Stimulated activated effector memory CD8-positive, alpha-beta T cell treated with anti-CD3 and anti-CD28 coated beads, Interleukin-12 subunit alpha, Interleukin-12 subunit beta, amount 100 ng/mL, for 72 hours (primary cell): ENCODE measurements at regions not wholly inside any gene's neighbourhood (a gene's known extent, or its start where the extent isn't known, plus 50 kb on each side); places are given as distances from the start of the nearest gene placed in this dataset.

Experiments
- ATAC-seq: fragments of 150-1000 bp; cut with Tn5 transposase; 2 replicates; pipeline ENCODE4 v1.10.0; 2021
- DNase-seq, 2 donors: peaks; one replicate each; pipeline ENCODE4 v3.0.0; 2021 to 2022; ENCODE audit warnings: low spot score in 2 of 2
- H3K27ac Mint-ChIP-seq: one replicate; pipeline ENCODE4 v1.8.0; 2022; ENCODE audit warnings: mild to moderate bottlenecking, mixed read lengths
- H3K36me3 Mint-ChIP-seq: one replicate; pipeline ENCODE4 v1.8.0; 2022; ENCODE audit warnings: mild to moderate bottlenecking, mixed read lengths
- H3K4me1 Mint-ChIP-seq: one replicate; pipeline ENCODE4 v1.8.0; 2022; ENCODE audit warnings: mixed read lengths
- H3K4me3 Mint-ChIP-seq: one replicate; pipeline ENCODE4 v1.8.0; 2022; ENCODE audit warnings: mild to moderate bottlenecking, mixed read lengths
- H3K9me3 Mint-ChIP-seq: one replicate; pipeline ENCODE4 v1.8.0; 2022; ENCODE audit warnings: mixed read lengths

DNA sequence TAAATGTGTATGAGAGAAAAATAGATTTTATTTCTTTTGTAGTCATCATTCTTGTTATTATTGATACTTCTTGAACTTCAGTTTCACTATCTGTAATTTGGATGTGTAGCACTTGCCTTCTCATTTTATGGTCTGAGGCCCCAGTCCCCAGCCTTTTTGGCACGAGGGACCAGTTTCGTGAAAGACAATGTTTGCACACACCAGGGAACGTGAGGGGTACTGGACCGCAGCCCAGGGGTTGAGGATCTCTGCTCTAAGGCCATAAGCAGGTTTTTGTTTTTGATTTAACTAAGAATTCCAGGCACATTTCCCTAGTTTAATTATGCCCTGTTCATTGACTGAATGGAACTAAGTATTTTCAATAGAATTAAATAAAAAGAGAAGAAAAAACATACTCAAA lies 261.5 kb downstream of the BMP2 start:
- Mint-ChIP-seq H3K4me3 (no peak overlapping the region), H3K9me3 (peaks cover 11% of the 10 kb centered on the region), H3K27ac (no peak overlapping the region), H3K36me3 (no peaks in the 10 kb centered on the region), H3K4me1 (no peaks in the 10 kb centered on the region)
- no peak for DNase-seq
- ATAC-seq = no peak

- H3K4me1 Mint-ChIP-seq = no peaks in the 10 kb centered on the region
- ATAC-seq (no peak), DNase-seq (no peak)
- no peaks in the 10 kb centered on the region for H3K36me3 Mint-ChIP-seq
- H3K4me3 Mint-ChIP-seq = no peak overlapping the region
- no peak overlapping the region for H3K27ac Mint-ChIP-seq
- H3K9me3 Mint-ChIP-seq = peaks cover 25% of the 10 kb centered on the region
Measured at GRCh38 chr20:7031222-7031621, 263.7 kb downstream of the BMP2 start.

GRCh38 chr20:7038029-7038428 lies 270.5 kb downstream of the BMP2 start:
- no peak for ATAC-seq
- H3K9me3 Mint-ChIP-seq = peaks cover 31% of the 10 kb centered on the region
- H3K36me3 Mint-ChIP-seq = no peaks in the 10 kb centered on the region
- no peaks in the 10 kb centered on the region for H3K4me1 Mint-ChIP-seq
- DNase-seq = no peak
- H3K4me3 Mint-ChIP-seq = no peak overlapping the region
- H3K27ac Mint-ChIP-seq = no peak overlapping the region

DNA sequence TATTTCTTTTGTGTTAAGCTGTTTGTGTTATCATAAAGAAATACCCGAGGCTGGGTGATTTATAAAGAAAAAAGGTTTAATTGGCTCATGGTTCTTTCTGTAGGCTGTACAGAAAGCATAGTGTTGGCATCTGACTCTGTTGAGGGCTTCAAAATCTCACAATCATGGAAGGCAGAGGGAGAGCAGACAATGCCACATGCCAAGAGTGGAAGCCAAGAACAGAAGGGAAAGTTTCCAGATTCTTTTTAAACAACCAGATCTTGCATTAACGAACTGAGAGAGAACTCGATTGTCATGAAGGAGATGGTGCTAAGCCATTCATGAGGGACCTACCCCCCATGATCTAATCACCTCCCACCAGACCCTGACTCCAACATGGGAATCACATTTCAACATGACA lies 290.1 kb downstream of the BMP2 start:
- ATAC-seq = no peak
- H3K36me3 Mint-ChIP-seq = no peaks in the 10 kb centered on the region
- no peak overlapping the region for H3K4me3 Mint-ChIP-seq
- peaks cover 7% of the 10 kb centered on the region for H3K9me3 Mint-ChIP-seq
- no peak overlapping the region for H3K27ac Mint-ChIP-seq
- no peaks in the 10 kb centered on the region for H3K4me1 Mint-ChIP-seq
- DNase-seq = no peak

- H3K4me3 Mint-ChIP-seq = no peak overlapping the region
- no peaks in the 10 kb centered on the region for H3K36me3 Mint-ChIP-seq
- peaks cover 10% of the 10 kb centered on the region for H3K9me3 Mint-ChIP-seq
- no peak overlapping the region for H3K27ac Mint-ChIP-seq
- H3K4me1 Mint-ChIP-seq = no peaks in the 10 kb centered on the region
- ATAC-seq = no peak
- DNase-seq = no peak
Measured at GRCh38 chr20:7078804-7079203, 311.3 kb downstream of the BMP2 start.

- H3K4me3 Mint-ChIP-seq = no peak overlapping the region
- ATAC-seq = no peak
- H3K27ac Mint-ChIP-seq = no peak overlapping the region
- H3K9me3 Mint-ChIP-seq = peaks cover 14% of the 10 kb centered on the region
- no peak for DNase-seq
- H3K36me3 Mint-ChIP-seq = no peaks in the 10 kb centered on the region
- no peaks in the 10 kb centered on the region for H3K4me1 Mint-ChIP-seq
Measured at GRCh38 chr20:7080472-7080871, 313.0 kb downstream of the BMP2 start.

DNA sequence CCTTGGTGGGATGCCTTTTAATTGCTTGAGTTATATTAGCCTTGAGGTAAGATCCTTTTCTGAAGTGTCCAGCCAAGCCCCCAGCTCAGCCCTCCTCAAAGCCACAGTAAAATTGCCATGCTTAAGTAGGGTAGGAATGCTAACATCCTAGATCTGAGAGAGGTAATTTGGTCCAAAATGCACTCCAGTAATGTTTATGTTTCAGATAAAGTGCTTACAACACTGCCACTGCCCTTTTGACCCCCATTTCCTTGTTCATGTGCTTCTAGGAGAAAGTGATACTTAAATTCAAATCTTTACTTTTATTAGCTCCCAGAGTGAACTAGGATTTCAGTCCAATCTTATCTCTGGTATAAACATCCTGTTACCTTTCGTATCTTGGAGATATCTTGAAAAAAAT lies 318.0 kb downstream of the BMP2 start:
- Mint-ChIP-seq H3K36me3 (no peaks in the 10 kb centered on the region), H3K4me3 (no peak overlapping the region), H3K4me1 (no peaks in the 10 kb centered on the region), H3K9me3 (peaks cover 13% of the 10 kb centered on the region), H3K27ac (no peak overlapping the region)
- no peak for ATAC-seq
- DNase-seq = no peak

- no peak for DNase-seq
- Mint-ChIP-seq H3K27ac (no peak overlapping the region), H3K36me3 (no peaks in the 10 kb centered on the region), H3K9me3 (peaks cover 13% of the 10 kb centered on the region), H3K4me3 (no peak overlapping the region), H3K4me1 (no peaks in the 10 kb centered on the region)
- no peak for ATAC-seq
Measured at GRCh38 chr20:7087803-7088202, 320.3 kb downstream of the BMP2 start.

DNA sequence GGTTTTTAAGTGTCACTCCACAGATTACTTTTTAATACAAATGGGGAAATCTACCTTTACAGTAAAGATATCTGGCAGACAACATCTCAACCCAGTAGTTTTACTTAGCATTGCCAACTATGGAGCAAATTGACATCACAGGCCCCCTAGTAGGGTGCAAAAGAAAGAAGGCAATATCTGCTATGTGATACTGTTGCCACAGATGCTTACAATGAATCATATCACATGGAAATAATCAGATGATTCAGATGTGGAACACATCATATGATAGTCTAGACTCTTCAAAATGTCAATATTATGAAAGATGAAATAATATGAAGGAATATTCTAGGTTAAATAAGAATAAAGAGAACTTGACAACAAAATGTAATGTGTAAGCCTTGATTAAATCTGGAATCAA lies 322.5 kb downstream of the BMP2 start:
- H3K27ac Mint-ChIP-seq = no peak overlapping the region
- DNase-seq (no peak), ATAC-seq (no peak)
- no peak overlapping the region for H3K4me3 Mint-ChIP-seq
- peaks cover 12% of the 10 kb centered on the region for H3K9me3 Mint-ChIP-seq
- no peaks in the 10 kb centered on the region for H3K36me3 Mint-ChIP-seq
- H3K4me1 Mint-ChIP-seq = no peaks in the 10 kb centered on the region

DNA sequence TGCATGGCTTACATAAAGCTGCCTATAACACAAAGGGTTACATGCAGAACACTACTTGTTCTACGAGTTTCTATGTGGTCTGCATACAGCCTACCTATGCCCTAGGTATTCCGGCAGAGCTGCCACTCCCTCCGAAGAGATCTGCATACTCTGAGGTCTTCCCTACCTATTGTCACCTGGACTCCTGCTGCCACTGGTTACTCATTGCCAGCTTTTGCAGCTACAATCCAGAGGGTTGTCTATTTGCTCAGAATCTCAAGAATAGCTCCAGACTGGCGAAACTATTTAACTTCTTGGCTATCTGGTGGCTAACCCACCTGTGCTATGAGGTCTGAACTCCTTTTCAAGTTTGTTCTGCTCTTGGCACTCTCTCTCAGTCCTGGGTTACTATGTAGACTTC lies 323.3 kb downstream of the BMP2 start:
- H3K9me3 Mint-ChIP-seq = peaks cover 10% of the 10 kb centered on the region
- no peaks in the 10 kb centered on the region for H3K36me3 Mint-ChIP-seq
- H3K27ac Mint-ChIP-seq = no peak overlapping the region
- ATAC-seq (no peak), DNase-seq (no peak)
- no peak overlapping the region for H3K4me3 Mint-ChIP-seq
- no peaks in the 10 kb centered on the region for H3K4me1 Mint-ChIP-seq

DNA sequence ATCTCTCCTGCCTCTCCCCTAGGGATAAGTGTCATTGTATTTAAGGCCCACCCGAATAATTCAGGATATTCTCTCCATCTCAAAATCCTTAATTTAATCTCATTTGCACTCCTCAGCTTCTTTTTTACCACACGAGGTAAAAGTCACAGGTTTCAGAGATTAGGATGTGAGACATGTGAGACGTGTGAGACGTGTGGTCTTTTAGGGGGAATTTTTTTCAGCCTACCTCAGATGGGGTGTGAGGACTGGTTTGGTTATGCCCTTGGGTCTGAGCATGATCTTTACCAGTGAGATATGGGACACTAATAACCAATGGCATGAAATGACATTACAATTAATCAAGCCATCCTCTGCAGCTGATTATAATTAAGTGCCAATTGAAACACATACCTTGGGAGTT lies 324.2 kb downstream of the BMP2 start:
- Mint-ChIP-seq H3K27ac (no peak overlapping the region), H3K4me1 (no peaks in the 10 kb centered on the region), H3K36me3 (no peaks in the 10 kb centered on the region), H3K9me3 (peaks cover 6% of the 10 kb centered on the region), H3K4me3 (no peak overlapping the region)
- DNase-seq (no peak), ATAC-seq (no peak)

DNA sequence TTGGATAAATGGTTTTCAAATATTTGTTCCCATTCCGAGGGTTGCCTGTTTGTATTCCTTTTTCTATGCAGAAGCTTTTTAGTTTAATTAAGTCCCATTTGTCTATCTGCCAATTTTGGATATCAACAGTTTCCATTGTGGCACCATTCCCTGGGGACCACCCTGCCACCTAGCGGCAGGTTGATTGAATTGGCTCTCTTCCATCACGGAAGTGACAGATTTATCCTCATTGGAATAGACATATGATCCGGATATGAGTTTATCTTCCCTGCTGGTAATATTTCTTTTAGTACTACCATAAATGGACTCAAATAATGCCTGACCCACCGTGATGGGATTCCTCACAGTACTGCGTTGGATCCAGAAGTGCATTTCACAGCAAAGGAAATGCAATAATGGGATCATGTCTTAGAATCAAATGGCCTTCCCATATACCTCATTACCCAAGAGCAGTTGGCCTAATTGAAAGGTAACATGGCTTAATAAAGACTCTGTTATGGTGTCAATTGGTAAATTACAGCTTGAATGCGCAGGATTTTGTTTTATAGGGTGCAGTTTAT lies 327.0 kb downstream of the BMP2 start:
- H3K9me3 Mint-ChIP-seq = peaks cover 16% of the 10 kb centered on the region
- H3K36me3 Mint-ChIP-seq = no peaks in the 10 kb centered on the region
- no peak overlapping the region for H3K4me3 Mint-ChIP-seq
- ATAC-seq = no peak
- no peak for DNase-seq
- no peaks in the 10 kb centered on the region for H3K4me1 Mint-ChIP-seq
- no peak overlapping the region for H3K27ac Mint-ChIP-seq

DNA sequence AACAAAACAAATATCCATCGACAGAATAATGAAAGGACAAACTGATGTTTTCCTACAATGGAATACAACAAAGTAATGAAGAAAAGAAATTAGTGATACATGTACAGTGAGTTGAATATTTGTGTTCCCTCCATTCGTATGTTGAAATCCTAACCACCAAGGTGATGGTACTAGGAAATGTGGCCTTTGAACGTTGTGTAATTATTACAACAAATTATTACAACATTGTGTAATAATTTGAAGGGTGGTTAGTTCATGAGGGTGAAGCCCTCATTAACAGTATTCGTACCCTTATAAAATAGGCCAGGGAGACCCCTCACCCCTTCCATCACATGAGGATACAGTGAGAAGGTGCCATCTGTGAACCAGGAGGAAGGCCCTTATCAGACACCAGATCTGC lies 339.4 kb downstream of the BMP2 start:
- Mint-ChIP-seq H3K27ac (no peak overlapping the region), H3K4me3 (no peak overlapping the region), H3K36me3 (no peaks in the 10 kb centered on the region), H3K9me3 (peaks cover 12% of the 10 kb centered on the region), H3K4me1 (no peaks in the 10 kb centered on the region)
- no peak for ATAC-seq
- DNase-seq = no peak

DNA sequence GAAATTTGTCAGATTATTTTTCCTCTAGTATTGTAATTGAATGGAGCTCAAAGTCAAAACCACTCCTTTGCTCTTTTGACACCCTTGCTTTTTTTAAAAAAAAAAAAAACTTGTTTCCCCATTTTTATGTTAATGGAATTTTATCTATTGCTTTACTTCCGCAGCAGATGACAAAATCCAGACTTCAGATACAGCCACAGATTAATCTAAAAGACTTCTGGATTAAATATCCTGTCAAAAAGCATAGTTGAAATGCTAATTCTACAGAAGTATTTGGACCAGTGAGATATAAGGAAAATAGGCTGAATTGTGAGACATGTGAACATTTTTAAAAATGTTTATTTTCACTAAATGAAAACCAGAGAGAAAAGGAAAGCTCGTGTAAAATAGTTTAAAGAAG lies 341.4 kb downstream of the BMP2 start:
- no peak overlapping the region for H3K4me3 Mint-ChIP-seq
- H3K36me3 Mint-ChIP-seq = no peaks in the 10 kb centered on the region
- H3K27ac Mint-ChIP-seq = no peak overlapping the region
- no peak for ATAC-seq
- DNase-seq = no peak
- no peaks in the 10 kb centered on the region for H3K4me1 Mint-ChIP-seq
- H3K9me3 Mint-ChIP-seq = peaks cover 9% of the 10 kb centered on the region

- Mint-ChIP-seq H3K4me1 (no peaks in the 10 kb centered on the region), H3K9me3 (peaks cover 7% of the 10 kb centered on the region), H3K36me3 (no peaks in the 10 kb centered on the region), H3K4me3 (no peak overlapping the region), H3K27ac (no peak overlapping the region)
- no peak for DNase-seq
- no peak for ATAC-seq
Measured at GRCh38 chr20:7113577-7114466, 346.3 kb downstream of the BMP2 start.

- no peaks in the 10 kb centered on the region for H3K36me3 Mint-ChIP-seq
- H3K27ac Mint-ChIP-seq = no peak overlapping the region
- no peak overlapping the region for H3K4me3 Mint-ChIP-seq
- ATAC-seq = no peak
- H3K9me3 Mint-ChIP-seq = peaks cover 4% of the 10 kb centered on the region
- H3K4me1 Mint-ChIP-seq = no peaks in the 10 kb centered on the region
- no peak for DNase-seq
Measured at GRCh38 chr20:7123457-7123856, 356.0 kb downstream of the BMP2 start.
